Raji (cell line): ENCODE measurements at regions not wholly inside any gene's neighbourhood (a gene's known extent, or its start where the extent isn't known, plus 50 kb on each side); places are given as distances from the start of the nearest gene placed in this dataset.
A peak's percentile ranks its signal among the peaks of the same experiment; 100 is the strongest.

Source experiments
- POLR2A ChIP-seq: IDR thresholded peaks from 2 replicates; pipeline ENCODE4 v1.6.1; 2011; ENCODE audit warnings: low read depth, low read length, control low read depth; ENCODE audit not compliant: insufficient read depth

GRCh38 chr5:97242341-97242740, 59.3 kb upstream of the RIOK2 start:
- TF ChIP-seq POLR2A: no peak

DNA sequence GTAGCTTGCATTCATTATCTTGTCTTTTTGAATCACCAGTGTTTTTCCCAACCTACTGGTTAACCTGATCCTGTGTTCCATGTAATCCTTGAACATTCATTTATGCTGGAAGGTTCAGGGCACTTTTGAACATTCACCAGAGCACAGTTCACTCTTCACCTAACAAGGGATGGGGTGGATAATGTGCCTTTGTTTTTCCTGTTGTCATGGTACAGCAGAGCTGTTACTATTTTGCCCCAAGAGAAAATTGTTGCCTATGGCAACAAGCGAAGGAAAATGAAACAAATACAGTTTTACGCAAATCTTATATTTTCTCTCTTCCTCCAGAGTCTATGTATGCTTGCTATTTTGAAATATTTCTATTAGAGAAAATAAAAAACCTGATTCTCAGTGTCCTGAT, 60.3 kb upstream of the RIOK2 start:
- no peak for TF ChIP-seq POLR2A

GRCh38 chr5:97245386-97245785, 62.3 kb upstream of the RIOK2 start:
- TF ChIP-seq POLR2A: no peak

- TF ChIP-seq POLR2A: no peak
These were observed 67.1 kb upstream of the RIOK2 start for GRCh38 chr5:97250113-97250512.

GRCh38 chr5:97266076-97266475, 83.0 kb upstream of the RIOK2 start:
- no peak for TF ChIP-seq POLR2A

DNA sequence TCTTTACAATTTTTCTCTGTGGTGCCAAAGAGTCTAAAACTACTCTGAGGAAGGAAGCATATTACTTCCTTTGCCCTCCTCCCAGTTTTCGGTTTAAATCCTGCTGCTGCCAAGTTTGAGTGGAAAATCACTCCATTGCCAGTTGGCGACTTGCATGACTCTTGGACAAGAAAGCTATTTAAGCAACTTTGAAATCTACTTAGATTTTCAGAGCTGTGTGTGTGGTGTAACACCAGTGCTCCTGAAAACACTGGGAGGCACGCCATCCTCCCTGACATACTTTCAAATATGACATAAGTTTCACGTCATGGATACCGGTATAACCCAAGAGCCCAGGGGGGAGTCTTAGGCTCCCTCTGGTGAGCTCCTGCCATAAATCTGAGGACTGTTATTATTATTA, 83.5 kb upstream of the RIOK2 start:
- TF ChIP-seq POLR2A: no peak

DNA sequence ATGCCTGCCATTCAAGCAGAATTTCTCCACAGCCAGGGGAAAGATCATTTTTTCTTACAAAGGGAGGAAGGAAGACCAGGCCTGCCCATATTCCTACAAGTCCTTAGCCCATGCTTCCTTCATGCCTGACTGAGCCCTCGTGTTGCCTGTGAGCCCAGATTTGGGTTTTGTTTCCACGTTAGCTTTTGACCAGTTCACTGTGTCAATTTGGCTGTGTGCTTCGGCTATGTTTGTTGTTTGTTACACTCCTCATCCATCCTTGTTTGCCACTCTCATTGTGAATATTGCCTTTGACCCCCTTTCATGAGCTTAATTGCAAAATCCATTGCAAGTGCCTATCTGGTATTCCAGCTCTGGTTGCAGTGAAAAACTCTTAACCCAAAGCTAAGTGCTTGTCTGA, 84.7 kb upstream of the RIOK2 start:
- no peak for TF ChIP-seq POLR2A

DNA sequence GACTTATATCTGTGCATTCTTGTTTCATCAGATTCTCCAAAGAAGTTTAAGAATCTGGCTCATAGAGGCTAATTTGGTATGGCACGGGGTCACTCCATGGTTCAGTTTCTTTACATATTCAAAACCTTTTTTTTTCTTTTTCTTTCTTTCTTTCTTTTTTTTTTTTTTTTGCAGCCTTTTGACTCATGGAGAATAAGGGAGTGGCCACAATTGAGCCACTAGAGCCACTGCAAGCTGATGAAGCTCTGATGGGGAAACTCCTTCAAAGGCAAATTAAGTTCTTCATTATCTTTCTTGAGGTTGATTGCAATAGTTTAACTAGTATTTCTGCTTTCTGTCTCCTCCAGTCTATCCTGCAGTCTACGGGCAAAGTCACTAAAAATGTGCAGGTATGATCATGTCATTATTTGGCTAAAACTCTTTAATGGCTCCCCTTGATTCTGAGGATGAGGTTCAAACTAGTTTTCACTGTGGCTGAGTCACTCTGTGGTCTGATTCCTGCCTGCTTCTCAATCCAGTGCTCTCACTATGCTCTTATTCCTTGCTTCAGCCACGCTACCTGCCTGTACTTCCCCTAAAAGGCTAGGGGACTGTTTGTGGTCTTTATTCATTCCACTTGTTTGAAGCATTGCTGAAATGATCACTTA, 93.5 kb upstream of the RIOK2 start:
- no peak for TF ChIP-seq POLR2A

DNA sequence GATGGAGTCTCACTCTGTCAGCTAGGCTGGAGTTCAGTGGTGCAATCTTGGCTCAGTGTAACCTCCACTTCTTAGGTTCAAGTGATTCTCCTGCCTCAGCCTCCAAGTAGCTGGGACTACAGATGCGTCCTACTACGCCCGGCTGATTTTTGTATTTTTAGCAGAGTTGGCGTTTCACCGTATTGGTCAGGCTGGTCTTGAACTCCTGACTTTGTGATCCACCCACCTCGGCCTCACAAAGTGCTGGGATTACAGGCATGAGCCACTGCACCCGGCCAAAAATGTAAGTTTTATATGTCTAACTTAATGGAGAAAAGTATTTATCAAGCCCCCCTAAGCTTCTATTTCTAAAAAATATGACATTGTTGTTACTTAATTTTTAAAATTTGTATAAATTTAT, 98.2 kb upstream of the RIOK2 start:
- no peak for TF ChIP-seq POLR2A

DNA sequence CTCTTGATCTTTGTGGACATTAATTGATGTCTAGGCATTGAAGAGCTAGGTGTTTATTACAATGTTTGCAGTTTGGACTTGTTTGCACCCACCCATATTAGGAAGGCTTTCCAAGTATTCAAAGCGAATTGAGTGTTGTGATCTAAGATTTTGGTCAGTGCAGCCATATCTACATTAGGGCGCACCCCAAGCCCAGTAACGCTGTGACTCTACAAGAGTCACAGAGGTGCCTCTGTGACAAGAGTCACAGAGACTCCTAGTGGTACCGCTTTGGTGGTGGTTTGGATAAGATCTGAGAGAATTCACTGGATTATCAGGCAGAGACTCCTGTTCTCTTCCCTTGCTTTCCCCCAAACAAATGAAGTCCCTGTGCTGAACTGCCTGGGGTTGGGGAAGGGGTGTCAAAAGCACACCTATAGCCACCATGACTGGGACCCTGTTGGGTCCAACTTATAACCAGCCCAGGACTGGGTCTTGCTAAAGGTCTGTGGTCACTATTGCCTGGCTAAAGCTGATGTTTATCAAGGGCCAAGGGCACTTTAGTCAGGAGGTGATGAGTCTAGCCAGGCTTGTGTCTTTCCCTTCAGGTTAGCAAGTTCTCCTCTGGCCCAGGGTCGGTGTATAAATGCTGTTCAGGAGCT, 114.1 kb upstream of the RIOK2 start:
- TF ChIP-seq POLR2A: no peak

DNA sequence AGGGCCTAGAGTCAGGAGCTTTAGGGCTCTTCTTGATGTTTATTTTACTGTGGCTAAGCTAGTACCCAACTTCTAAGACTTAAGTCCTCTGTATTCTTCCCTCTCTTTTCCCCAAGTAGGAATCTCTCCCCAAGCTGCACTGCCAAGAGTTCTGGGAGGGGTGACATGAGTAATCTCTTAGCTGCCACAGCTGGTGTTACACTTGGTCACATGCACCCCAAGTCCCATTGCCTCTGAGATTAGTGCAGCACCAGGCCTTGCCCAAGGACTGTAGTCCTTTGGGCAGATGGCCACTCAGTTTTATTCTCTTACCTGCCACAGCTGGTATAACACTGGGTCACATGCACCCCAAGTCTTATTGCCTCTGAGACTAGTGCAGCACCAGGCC, 114.7 kb upstream of the RIOK2 start:
- no peak for TF ChIP-seq POLR2A

DNA sequence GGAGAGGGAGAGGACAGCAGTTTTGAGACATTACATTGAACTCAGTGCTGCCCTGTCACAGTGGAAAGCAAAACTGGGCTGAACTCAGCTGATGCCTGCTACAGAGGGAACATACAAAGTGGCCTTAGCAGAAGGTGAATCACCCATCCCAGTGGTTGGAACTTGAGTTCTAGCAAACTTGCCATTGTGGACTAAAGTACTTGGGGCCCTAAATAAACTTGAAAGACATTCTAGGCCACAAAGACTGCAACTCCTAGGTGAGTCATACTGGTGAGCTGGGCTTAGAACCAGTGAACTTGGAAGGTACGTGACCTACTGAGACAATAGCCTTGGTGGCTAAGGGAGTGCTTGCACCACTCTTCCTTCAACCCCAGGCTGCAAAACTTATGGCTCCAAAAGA, 155.7 kb upstream of the RIOK2 start:
- no peak for TF ChIP-seq POLR2A

DNA sequence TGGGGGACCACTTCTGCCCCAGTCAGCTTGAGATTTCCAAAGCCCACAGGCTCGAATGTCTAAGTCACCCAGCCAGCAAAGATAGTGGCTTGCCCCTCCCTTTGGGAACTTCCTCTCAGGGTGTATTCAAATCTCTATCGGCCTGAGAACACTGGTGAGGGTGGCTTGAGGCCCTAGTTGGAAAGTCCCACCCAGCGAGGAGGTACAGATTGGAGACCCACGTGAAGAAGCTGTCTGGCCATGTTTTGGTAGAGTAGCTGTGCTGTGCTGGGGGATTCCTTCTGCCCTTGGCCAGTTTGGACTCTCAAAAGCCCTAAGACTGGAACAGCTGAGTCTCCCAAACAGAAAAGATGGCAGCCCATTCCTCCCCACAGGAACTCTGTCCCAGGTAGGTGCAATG, 172.7 kb upstream of the RIOK2 start:
- peak; percentile 35; the same call in 1 of the 2 replicates for TF ChIP-seq POLR2A

DNA sequence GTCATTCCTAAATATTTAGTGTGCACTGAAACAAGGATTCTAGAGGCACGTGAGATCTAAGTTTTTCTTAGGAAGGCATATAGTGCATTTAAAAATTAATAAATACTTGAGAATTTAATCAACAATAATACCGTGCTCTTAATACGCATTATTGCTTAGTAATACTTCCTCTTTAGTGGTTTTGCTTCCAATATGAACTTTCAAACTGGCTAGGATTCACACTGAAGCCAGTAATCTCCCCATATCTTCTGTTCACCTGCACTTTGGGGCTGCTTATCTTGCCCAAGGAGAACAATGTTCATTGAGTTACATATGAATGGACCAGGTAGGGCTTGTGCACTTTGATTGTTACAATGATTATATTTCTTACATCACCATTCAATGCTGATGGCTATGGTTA, 180.5 kb upstream of the RIOK2 start:
- TF ChIP-seq POLR2A: no peak

DNA sequence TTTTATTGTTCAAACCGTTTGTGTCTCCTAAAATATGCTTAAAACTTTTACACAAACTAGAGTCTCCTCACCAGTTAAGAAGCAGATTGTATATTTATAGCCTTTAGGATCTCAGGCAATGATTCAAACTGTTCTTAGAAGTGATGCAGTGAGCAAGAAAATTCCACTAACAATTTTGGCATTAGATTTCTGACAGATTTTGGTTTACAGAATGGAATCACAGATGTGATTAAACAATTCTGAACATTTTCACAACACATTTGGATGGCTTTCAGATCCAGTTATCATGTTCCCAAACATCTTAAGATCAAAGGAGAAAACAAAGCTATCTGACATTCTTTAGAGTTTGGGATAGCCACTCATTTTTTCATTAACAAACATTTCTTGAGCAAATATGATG, 181.7 kb upstream of the RIOK2 start:
- no peak for TF ChIP-seq POLR2A

GRCh38 chr5:97365163-97365845, 182.3 kb upstream of the RIOK2 start:
- TF ChIP-seq POLR2A: no peak
